ENCODE measurements at regions not wholly inside any gene's neighbourhood (a gene's known extent, or its start where the extent isn't known, plus 50 kb on each side); places are given as distances from the start of the nearest gene placed in this dataset.
"Not testable (repeated sequence)": the region's sequence is repeated elsewhere in the genome, so short reads cannot be mapped to it uniquely, and the experiment has no call there.

DNA sequence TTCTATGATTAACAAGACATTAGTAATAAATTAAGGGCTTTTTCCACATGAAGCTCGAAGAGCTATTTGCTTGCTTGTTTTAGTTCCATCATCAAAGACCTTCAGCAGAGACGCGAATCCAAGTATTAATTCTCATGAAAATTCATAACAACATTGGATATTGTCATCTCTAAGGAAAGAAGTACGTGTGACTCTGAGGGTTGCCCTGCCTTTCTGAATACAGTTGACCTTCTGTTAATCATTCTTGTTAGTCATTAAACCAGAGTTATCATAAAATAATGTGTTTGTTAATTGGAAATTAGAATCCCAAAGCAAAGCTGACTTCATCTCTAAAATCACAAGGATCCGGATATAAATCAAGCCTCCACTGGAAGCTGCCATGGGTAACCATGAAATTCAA is 222.5 kb downstream of the ZNF608 start:
- intact Hi-C loops (cut with DNase I), result no loop called here

DNA sequence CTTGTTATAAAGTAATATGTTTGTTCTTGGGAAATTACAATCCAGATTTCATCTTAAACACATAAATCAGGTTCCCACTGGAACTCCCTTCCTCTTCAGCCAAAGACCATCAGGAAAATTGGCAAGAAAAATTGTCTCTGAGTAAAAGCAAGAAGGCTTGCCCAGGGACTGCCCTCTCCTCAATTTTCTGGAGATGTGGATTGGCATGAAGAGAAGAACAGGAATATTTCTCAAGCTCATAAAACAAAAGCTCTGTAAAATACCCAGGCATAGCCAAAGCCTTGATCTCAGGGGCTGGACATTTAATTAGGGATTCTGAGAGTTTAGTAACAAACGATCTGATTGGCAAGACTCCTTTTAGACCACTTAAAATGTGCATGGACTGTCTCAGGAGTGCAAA is 223.4 kb downstream of the ZNF608 start:
- intact Hi-C loops (cut with DNase I), result no loop called here

More for the DNA sequence above, 222.5 kb downstream of the ZNF608 start:
- DNase-seq, result no peak

DNA sequence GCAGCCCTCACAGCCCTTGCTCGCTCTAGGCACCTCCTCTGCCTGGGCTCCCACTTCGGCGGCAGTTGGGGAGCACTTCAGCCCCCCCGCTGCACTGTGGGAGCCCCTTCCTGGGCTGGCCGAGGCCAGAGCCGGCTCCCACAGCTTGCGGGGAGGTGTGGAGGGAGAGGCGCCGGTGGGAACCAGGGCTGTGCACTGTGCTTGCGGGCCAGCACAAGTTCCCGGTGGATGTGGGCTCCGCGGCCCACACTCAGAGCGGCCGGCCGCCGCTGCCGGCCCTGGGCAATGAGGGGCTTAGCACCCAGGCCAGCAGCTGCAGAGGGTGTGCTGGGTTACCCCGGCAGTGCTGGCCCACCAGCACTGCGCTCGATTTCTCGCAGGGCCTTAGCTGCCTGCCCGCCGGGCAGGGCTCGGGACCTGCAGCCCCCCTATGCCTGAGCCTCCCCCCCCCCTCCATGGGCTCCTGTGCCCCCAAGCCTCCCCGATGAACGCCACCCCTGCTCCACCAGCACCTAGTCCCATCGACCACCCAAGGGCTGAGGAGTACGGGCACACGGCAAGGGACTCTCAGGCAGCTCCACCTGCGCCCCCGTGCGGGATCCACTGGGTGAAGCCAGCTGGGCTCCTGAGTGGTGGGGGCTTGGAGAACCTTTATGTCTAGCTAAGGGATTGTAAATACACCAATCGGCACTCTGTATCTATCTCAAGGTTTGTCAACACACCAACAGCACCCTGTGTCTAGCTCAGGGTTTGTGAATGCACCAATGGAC is 224.8 kb downstream of the ZNF608 start:
- DNase-seq, result no peak
- intact Hi-C loops (cut with DNase I), result no loop called here

More for the DNA sequence above, 223.4 kb downstream of the ZNF608 start:
- no peak for DNase-seq

DNA sequence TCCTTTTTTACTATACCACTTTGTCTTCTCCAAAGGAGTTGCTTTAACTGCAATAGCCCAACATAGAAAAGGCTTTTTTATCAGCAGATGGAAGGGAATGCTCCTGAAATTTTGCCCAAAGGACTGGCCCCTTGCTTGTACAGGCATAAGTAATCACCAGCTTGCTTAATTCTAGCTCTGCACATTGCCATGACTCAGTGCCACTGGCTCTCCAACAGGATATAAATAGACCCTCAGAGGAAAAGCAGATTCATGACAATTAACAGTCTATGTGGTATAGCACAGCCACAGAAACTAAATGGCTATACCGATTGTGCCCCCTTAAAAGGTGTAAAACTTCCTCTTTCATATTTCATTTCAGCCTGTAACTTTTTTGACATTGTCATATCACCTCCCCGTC is 227.0 kb downstream of the ZNF608 start:
- intact Hi-C loops (cut with DNase I), result no loop called here
- peak in 1 of 10 donors; percentile 70 for DNase-seq

DNA sequence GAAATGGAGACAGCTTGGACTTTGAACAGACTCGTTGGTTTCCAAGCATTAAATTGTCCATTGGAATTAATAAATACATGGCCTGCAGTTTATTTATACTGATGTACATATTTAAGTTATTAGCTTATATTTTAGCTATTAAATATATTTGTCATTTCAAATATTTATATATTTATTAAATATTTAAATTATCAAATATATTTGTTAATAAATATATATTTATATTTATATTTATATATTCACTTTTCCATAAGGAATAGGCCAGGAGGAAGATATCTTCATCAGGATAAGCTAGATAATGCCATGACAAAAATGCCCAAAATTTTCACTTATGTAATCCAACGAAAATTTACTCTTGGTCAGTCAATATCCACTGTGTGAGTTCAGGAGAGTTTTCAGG is 229.9 kb downstream of the ZNF608 start:
- no peak for DNase-seq

DNA sequence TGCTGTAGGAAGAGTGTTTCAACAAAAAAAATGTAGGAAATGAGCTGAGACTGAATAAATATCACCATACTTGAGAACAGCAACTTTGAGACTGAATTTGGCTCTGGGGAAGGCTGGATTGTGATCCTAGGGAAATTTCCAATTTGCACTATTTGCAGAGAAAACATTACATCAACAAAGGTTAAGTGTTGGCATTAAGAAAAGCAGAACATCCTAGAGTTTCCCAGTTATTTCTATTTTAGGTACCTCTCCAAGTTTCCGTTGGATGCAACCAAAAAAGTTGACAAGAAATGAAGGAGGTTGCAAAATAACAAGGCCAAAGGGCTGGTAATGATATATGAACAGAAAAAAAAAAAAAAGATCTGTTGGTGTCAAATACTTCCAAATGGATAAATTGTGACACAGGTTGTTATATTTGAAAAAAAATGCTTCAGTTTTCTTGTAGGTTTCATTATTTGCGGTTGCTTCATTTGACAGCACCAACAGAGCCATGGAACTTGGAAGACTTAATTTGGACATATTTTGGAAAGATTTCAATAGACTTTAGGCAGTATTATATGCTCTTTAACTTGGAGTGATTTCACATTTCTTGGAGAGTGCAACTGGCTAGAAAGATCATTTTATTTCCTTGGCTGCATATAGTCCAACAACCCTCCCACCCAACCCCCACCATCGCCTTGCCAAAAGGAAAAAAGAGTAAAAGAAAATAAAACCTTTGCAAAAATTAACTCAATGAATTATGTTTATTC is 230.8 kb downstream of the ZNF608 start:
- intact Hi-C loops (cut with DNase I), result no loop called here
- no peak for DNase-seq

More for the DNA sequence above, 229.9 kb downstream of the ZNF608 start:
- intact Hi-C loops (cut with DNase I), result no loop called here

DNA sequence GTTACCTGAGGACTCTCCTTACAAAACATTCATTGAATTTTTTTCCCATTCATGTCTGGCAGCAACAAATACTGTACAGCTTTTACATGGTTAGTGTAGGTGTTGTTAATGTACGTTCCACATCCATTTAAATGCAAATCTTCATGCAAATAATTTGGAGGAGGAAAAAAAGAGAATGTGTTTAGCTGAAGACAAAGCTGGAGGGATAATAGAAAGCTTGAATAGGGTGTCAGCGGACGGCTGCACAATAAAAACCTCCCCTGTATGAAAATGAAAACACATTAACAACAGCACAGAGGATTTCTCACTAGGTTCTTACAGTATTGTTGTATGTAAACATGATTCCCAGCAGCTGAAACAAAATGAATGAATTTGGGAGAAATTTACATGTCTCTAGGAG is 231.5 kb downstream of the ZNF608 start:
- intact Hi-C loops (cut with DNase I), result no loop called here
- DNase-seq, result no peak

DNA sequence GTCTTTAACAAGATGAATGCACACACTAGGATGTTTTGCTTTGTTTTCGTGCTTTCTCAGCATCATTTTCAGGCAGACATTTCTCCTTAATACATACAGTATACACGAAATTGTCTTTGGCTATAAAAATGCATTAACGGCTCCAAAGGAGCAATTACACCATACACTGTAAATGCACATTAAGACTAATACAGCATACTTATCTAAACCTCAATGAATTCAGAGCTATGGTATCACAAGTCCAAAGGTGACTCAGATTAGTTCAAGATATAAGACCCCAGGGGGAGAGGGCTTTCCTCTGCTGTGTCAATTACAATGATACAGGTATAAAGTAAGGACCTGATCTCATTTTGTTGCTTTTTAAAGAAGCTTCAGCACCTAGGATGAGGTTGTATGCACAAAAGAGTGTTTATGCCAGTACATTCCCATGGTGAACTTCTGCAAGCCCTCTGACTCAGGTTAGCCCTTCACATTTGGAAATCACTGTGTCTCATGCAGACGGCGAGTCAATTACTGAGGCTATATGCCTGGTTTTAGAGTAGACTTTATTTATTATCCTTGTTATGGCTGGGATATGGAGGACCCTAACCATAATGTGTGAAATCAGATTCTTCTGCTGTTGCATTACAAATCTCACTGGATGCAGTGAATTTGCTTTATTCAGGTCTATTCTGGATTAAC is 233.3 kb downstream of the ZNF608 start:
- DNase-seq, result no peak
- intact Hi-C loops (cut with DNase I), result no loop called here

DNA sequence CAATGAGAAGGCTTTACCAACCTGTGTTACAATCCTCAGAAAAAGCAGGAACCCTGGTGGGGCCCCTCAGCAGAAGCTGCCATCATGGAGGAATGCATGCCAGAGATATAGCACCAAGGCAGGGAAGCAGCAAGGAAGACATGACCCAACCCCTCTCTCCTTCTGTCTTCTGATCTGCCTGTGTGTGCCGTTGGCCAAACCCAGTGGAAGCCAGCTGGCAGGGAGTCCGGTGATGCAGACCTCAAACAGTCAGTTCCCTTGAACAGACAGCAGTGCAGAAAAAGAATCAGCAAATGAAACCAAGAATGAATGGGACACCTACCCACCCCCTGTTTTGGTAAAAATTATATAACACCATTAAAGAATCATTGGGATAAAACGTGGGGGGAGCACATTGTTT is 234.2 kb downstream of the ZNF608 start:
- intact Hi-C loops (cut with DNase I), result no loop called here
- peak in 3 of 10 donors; percentile 18 to 77 (median 29) for DNase-seq

DNA sequence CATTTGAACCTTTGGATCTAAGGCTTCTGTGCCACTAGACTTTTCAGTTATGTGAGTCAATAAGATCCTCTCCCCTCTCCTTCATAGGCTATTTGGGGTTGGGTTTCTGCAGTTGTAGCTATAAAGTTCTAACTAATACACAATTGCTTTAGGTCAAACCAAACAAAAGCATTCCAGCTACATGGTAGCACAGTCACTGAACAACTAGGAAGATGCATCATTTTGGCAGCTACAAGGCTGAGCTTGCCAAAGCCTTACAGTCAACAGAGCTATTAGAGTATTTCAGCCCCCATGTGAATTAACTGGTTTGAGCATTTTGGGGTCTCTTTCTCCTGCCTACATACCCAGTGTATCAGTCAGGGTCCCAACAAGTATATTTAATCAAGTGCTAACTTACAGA is 234.6 kb downstream of the ZNF608 start:
- DNase-seq, result no peak
- intact Hi-C loops (cut with DNase I), result no loop called here

DNA sequence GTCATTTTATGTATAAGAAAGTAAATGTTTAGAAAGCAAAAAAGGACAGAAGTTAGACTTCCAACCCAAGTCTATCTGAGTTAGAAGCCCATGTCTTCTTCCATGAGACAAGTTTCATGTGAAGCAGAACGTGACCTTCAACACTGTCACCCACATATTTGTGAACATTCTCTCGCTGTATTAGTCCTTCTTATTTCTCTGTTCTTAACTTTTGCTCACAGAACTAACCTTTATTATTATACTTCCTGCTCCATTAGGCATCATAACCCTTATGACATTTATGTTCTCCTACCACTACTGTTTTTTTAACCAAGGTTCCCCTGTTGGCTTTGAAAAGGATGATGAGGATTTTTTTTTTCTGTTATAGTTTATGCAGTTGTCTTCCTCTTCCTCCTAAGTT is 238.8 kb downstream of the ZNF608 start:
- intact Hi-C loops (cut with DNase I), result no loop called here
- no peak for DNase-seq

DNA sequence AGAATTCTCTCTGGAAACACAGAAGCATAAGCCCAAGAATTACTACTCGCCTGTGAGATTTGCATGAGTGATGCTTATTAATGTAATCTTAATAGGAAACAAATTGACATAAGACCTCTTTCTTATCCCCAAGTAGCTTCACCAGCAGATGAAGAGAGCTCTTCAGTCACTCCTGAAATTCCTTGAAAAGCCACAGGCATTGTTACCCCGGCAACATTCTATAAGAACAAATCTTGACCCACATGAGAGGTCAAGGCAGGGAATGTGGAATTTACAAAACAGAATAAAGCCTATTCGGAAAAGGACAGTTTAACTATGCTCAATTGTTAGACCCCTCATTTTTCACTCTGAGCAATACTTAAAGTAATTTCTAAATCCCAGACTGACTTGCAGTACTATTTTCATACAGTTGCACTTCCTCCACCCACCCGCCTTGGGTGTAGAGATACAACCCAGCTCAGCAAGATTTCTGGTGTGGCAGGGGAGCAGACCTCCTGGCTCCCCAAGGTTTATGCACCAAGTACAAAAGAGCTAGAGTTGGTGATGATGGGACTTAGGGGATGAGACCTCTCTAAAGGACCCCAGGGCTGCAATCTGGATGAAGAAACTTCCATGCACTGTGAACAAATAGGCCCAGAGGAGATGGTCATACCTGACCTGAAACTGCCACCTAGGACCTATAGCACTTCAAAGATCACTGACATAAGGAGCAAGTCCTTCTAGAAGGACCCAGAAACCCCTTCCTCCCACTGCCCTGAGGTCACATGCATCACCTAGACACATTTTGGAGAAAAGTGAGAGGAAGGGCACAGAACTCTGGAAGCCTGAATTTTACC is 242.1 kb downstream of the ZNF608 start:
- intact Hi-C loops (cut with DNase I), result no loop called here
- DNase-seq, result no peak

DNA sequence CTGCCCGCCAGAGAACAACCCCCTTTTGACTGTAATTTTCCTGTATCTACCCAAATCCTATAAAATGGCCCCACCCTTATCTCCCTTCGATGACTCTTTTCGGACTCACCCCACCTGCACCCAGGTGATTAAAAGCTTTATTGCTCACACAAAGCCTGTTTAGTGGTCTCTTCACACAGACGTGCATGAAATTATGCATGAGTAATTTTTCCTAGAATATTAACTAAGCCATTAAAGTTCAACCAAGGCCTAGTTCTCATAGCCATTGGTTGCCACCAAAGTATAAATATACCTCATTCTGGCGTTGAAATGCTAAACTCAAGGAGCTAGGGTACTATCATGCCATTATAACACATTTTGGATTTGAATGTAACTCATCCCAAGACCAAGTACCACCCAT is 243.9 kb downstream of the ZNF608 start:
- no peak for DNase-seq
- intact Hi-C loops (cut with DNase I), result no loop called here

DNA sequence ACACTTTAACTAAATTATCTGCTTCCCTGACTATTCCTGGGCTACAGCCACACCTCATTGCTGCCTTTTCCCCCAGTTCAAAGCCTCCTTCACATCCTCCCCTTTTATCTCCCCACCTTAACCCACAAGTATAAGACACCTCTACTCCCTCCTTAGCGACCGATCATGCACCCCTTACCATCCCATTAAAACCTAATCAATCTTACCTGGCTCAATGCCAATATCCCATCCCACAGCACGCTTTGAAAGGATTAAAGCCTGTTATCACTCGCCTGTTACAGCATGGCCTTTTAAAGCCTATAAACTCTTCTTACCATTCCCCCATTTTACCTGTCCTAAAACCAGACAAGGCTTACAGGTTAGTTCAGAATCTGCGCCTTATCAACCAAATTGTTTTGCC is 246.6 kb downstream of the ZNF608 start:
- DNase-seq; intact Hi-C loops (cut with DNase I): not testable (repeated sequence)

DNA sequence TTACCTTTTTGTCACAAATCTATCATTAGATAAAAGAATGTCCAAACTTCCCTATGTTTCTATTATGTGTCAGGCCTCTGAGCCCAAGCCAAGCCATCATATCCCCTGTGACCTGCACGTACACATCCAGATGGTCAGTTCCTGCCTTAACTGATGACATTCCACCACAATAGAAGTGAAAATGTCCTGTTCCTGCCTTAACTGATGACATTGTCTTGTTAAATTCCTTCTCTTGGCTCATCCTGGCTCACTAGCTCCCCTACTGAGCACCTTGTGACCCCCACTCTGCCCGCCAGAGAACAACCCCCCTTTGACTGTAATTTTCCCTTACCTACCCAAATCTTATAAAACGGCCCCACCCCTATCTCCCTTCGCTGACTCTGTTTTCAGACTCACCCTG is 249.5 kb downstream of the ZNF608 start:
- DNase-seq; intact Hi-C loops (cut with DNase I): not testable (repeated sequence)

DNA sequence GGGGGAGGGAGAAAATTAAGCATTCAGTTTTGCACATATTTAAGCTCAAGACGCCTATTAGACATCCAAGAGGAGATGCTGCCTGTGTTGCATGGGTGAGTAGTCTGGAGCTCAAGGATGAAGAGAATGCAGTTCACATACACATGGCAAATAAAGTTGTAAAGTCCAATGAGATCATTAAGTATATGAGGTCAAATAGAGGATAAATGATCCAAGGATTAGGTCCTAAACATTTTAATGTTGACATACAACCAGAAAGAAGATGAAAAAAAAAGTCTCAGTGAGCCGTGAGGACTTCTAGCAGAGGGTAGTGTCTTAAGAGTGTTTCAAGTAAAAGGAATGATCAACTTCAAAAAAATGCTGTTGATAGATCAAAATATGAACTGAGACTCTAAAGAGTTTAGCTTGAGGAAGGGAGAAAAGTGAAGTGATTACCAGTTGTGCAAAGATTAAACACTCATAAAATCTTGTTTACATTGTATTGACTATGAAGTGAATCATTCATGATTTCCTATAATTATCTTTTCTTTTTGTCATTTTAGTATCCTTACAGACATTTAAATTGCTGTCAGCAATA is 251.8 kb downstream of the ZNF608 start:
- no peak for DNase-seq
- intact Hi-C loops (cut with DNase I), result no loop called here

DNA sequence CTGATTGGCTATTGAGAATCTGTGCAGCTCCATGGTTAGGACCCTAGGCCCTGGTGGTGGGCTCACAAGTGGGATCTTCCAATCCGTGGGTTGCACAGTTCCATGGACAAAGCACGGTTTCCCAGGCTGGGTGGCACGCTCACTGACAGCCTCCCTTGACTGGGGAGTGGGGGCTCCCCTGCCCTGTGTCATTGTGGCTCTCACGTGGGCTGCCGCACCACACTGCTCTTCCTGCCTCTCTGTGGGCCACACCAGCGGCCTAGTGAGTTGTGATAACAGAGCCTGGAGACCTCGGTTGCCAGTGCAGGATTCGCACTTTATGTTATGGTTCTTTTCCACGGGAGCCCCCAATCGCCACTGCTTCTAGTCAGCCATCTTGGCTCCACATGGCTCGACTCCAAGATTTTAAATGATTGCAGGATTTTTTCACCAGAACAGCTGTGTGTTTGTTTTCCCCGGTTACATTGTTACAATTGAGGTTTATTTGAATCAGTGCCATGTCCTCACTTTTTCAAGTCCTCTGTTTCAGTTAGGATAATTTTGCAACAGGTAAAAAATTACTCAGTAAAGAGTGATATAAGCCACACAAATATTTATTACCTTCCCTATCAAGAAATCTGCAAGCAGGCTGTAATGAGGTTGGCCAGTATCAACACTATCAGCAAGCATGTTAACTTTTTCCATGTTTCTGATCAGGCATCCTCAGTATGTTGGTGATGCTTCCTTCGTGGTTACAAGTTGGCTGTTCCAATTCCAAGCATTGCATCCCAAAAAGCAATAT is 253.8 kb downstream of the ZNF608 start:
- intact Hi-C loops (cut with DNase I), result no loop called here
- no peak for DNase-seq

DNA sequence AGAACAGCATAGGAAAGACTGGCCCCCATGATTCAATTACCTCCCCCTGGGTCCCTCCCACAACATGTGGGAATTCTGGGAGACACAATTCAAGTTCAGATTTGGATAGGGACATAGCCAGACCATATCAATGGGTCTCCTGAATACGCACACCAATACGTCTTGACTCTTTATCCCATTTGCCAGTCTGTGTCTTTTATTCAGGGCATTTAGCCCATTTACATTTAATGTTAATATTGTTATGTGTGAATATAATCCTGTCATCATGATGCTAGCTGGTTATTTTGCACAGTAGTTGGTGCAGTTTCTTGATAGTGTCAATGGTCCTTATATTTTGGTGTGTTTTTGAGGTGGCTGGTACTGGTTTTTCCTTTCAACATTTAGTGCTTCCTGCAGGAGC is 256.1 kb downstream of the ZNF608 start:
- DNase-seq; intact Hi-C loops (cut with DNase I): not testable (repeated sequence)

DNA sequence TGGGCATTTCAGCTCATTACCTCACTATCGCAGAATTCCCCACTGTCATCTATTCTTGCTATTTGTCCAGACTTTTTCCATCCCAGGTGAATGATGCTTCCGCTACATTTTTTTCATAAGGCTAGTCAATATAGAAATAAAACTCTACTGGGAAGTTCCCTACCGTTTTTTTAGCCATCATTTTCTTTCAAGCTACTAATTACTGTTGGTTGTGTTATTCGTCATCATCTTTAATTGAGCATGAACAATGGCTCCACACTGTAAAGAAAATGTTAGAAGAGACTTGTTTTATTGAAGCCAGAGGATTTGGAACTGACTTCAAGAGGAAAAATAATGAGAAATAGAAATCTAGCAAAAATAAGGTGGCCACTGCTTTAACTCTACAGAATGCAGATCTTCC is 265.0 kb downstream of the ZNF608 start:
- intact Hi-C loops (cut with DNase I), result no loop called here

More for the DNA sequence above, 265.0 kb downstream of the ZNF608 start:
- DNase-seq, result no peak
